Subcutaneous abdominal adipose tissue (tissue), 5 donors: ENCODE measurements at regions not wholly inside any gene's neighbourhood (a gene's known extent, or its start where the extent isn't known, plus 50 kb on each side); places are given as distances from the start of the nearest gene placed in this dataset.
"Not testable (repeated sequence)": the region's sequence is repeated elsewhere in the genome, so short reads cannot be mapped to it uniquely, and the experiment has no call there.

Experiments used
- H3K27ac ChIP-seq: one replicate; pipeline ENCODE4 v1.7.0; 2013; ENCODE audit warnings: low read depth, mild to moderate bottlenecking, inconsistent platforms, low read length, moderate library complexity
- H3K27me3 ChIP-seq, 5 donors: one replicate each; pipeline ENCODE4 v1.7.0; 2013; ENCODE audit warnings: low read length in 5 of 5, inconsistent platforms in 1 of 5; ENCODE audit not compliant: control insufficient read depth in 5 of 5, insufficient read depth in 4 of 5
- H3K36me3 ChIP-seq, 5 donors: one replicate each; pipeline ENCODE4 v1.7.0; 2013; ENCODE audit warnings: low read length in 5 of 5; ENCODE audit not compliant: control insufficient read depth in 5 of 5, insufficient read depth in 5 of 5
- H3K4me1 ChIP-seq, 5 donors: one replicate each; pipeline ENCODE4 v1.7.0; 2013; ENCODE audit warnings: low read length in 5 of 5, mild to moderate bottlenecking in 3 of 5, moderate library complexity in 1 of 5; ENCODE audit not compliant: control insufficient read depth in 5 of 5, insufficient read depth in 5 of 5
- H3K4me3 ChIP-seq, 5 donors: one replicate each; pipeline ENCODE4 v1.7.0; 2013; ENCODE audit warnings: low read length in 5 of 5, low read depth in 1 of 5
- H3K9ac ChIP-seq, 5 donors: one replicate each; pipeline ENCODE4 v1.7.0; 2013; ENCODE audit warnings: low read length in 5 of 5, mild to moderate bottlenecking in 4 of 5, moderate library complexity in 3 of 5
- H3K9me3 ChIP-seq, 5 donors: one replicate each; pipeline ENCODE4 v1.7.0; 2013; ENCODE audit warnings: low read length in 5 of 5; ENCODE audit not compliant: control insufficient read depth in 5 of 5
- donor health status: healthy.
- donor health status: healthy.
- donor health status: healthy.
- donor health status: healthy.
- donor health status: healthy.

GRCh38 chr1:219415915-219416314 lies 197.0 kb downstream of the ZC3H11B start:
- peaks cover 3 to 36% (median 18%) of the 10 kb centered on the region in 5 donors for H3K4me1 ChIP-seq
- no peak overlapping the region for H3K27ac ChIP-seq
- H3K36me3 ChIP-seq: no peaks in the 10 kb centered on the region
- no peak overlapping the region for H3K9ac ChIP-seq
- no peak overlapping the region for H3K4me3 ChIP-seq
- no peaks in the 10 kb centered on the region for H3K27me3 ChIP-seq
- H3K9me3 ChIP-seq: no peaks in the 10 kb centered on the region

GRCh38 chr1:219415433-219415832 lies 197.5 kb downstream of the ZC3H11B start:
- no peaks in the 10 kb centered on the region for H3K36me3 ChIP-seq
- H3K27ac ChIP-seq: no peak overlapping the region
- H3K4me1 ChIP-seq: peaks cover 3 to 31% (median 17%) of the 10 kb centered on the region in 5 donors
- H3K9me3 ChIP-seq: no peaks in the 10 kb centered on the region
- no peaks in the 10 kb centered on the region for H3K27me3 ChIP-seq
- no peak overlapping the region for H3K9ac ChIP-seq
- no peak overlapping the region for H3K4me3 ChIP-seq

- Histone ChIP-seq H3K27ac (no peak overlapping the region), H3K9me3 (no peaks in the 10 kb centered on the region), H3K4me1 (peaks cover 0 to 19% (median 5%) of the 10 kb centered on the region in 5 donors), H3K9ac (no peak overlapping the region), H3K36me3 (no peaks in the 10 kb centered on the region), H3K27me3 (no peaks in the 10 kb centered on the region), H3K4me3 (no peak overlapping the region)
These were observed 198.7 kb downstream of the ZC3H11B start for GRCh38 chr1:219414250-219414649.

GRCh38 chr1:219413536-219413935 lies 199.4 kb downstream of the ZC3H11B start:
- Histone ChIP-seq H3K9ac (no peak overlapping the region), H3K4me1 (peaks cover 0 to 13% (median 0%) of the 10 kb centered on the region in 5 donors), H3K36me3 (no peaks in the 10 kb centered on the region), H3K4me3 (no peak overlapping the region), H3K27ac (no peak overlapping the region), H3K9me3 (no peaks in the 10 kb centered on the region), H3K27me3 (no peaks in the 10 kb centered on the region)

GRCh38 chr1:219412772-219413171 lies 200.1 kb downstream of the ZC3H11B start:
- Histone ChIP-seq H3K36me3 (no peaks in the 10 kb centered on the region), H3K27me3 (no peaks in the 10 kb centered on the region), H3K9ac (no peak overlapping the region), H3K9me3 (no peaks in the 10 kb centered on the region), H3K27ac (no peak overlapping the region), H3K4me1 (peaks cover 0 to 10% (median 0%) of the 10 kb centered on the region in 5 donors), H3K4me3 (no peak overlapping the region)

- H3K27ac ChIP-seq, H3K27me3 ChIP-seq, H3K4me3 ChIP-seq, H3K4me1 ChIP-seq, H3K9ac ChIP-seq, H3K9me3 ChIP-seq, H3K36me3 ChIP-seq: not testable (repeated sequence)
These were observed 202.2 kb downstream of the ZC3H11B start for GRCh38 chr1:219410721-219411120.

GRCh38 chr1:219405531-219406331 lies 207.2 kb downstream of the ZC3H11B start:
- no peak overlapping the region for H3K27ac ChIP-seq
- H3K4me3 ChIP-seq: no peak overlapping the region
- H3K9ac ChIP-seq: no peak overlapping the region
- no peaks in the 10 kb centered on the region for H3K27me3 ChIP-seq
- no peaks in the 10 kb centered on the region for H3K36me3 ChIP-seq
- peaks cover 0 to 2% (median 0%) of the 10 kb centered on the region in 5 donors for H3K4me1 ChIP-seq
- no peaks in the 10 kb centered on the region for H3K9me3 ChIP-seq

- Histone ChIP-seq H3K4me3 (no peak overlapping the region), H3K4me1 (peaks cover 0 to 2% (median 0%) of the 10 kb centered on the region in 5 donors), H3K9ac (no peak overlapping the region), H3K9me3 (no peaks in the 10 kb centered on the region), H3K36me3 (no peaks in the 10 kb centered on the region), H3K27me3 (no peaks in the 10 kb centered on the region), H3K27ac (no peak overlapping the region)
These were observed 208.3 kb downstream of the ZC3H11B start for GRCh38 chr1:219404629-219405028.

GRCh38 chr1:219402925-219403324 lies 210.0 kb downstream of the ZC3H11B start:
- H3K9me3 ChIP-seq: no peaks in the 10 kb centered on the region
- no peaks in the 10 kb centered on the region for H3K27me3 ChIP-seq
- H3K36me3 ChIP-seq: no peaks in the 10 kb centered on the region
- no peak overlapping the region for H3K9ac ChIP-seq
- no peak overlapping the region for H3K27ac ChIP-seq
- no peak overlapping the region for H3K4me3 ChIP-seq
- peaks cover 0 to 2% (median 0%) of the 10 kb centered on the region in 5 donors for H3K4me1 ChIP-seq

- H3K9ac ChIP-seq: no peak overlapping the region
- no peaks in the 10 kb centered on the region for H3K36me3 ChIP-seq
- H3K27me3 ChIP-seq: no peaks in the 10 kb centered on the region
- H3K27ac ChIP-seq: no peak overlapping the region
- H3K4me1 ChIP-seq: peaks cover 0 to 2% (median 0%) of the 10 kb centered on the region in 5 donors
- peaks cover 0 to 4% (median 0%) of the 10 kb centered on the region in 5 donors for H3K9me3 ChIP-seq
- H3K4me3 ChIP-seq: no peak overlapping the region
These were observed 210.9 kb downstream of the ZC3H11B start for GRCh38 chr1:219401724-219402625.
